ENCODE measurements at regions not wholly inside any gene's neighbourhood (a gene's known extent, or its start where the extent isn't known, plus 50 kb on each side); places are given as distances from the start of the nearest gene placed in this dataset.

DNA sequence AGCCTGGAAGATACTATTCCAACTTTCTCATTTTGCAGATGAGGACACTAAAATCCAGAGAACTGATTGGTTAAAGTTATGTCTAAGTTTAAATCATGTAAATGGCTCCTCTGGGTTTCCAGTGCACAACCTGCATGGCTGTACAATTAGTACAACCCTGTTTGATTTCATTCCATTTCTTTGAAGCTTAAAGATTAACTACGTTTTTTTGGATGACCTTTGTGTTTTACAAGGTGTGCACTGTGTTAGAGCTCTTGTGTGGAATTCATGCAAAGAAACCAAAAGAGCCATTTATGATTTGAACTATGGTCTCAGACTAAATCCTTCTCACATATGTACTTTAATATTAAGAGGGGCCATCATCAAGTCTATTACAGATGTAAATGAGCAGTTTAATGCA, 149.5 kb downstream of the TMEM168 start:
- H2AFZ ChIP-seq (ENCODE audit: low read depth, low read length, poor library complexity, severe bottlenecking), result no peak overlapping the region
- no peaks in the 10 kb centered on the region for H4K20me1 ChIP-seq (ENCODE audit: insufficient read depth)
- H3K4me3 ChIP-seq (replicated peaks in 1 of 2; ENCODE audit: low read depth in 1 of 2, low read length in 2 of 2), result no peak overlapping the region
- TF ChIP-seq, protein P1, sequence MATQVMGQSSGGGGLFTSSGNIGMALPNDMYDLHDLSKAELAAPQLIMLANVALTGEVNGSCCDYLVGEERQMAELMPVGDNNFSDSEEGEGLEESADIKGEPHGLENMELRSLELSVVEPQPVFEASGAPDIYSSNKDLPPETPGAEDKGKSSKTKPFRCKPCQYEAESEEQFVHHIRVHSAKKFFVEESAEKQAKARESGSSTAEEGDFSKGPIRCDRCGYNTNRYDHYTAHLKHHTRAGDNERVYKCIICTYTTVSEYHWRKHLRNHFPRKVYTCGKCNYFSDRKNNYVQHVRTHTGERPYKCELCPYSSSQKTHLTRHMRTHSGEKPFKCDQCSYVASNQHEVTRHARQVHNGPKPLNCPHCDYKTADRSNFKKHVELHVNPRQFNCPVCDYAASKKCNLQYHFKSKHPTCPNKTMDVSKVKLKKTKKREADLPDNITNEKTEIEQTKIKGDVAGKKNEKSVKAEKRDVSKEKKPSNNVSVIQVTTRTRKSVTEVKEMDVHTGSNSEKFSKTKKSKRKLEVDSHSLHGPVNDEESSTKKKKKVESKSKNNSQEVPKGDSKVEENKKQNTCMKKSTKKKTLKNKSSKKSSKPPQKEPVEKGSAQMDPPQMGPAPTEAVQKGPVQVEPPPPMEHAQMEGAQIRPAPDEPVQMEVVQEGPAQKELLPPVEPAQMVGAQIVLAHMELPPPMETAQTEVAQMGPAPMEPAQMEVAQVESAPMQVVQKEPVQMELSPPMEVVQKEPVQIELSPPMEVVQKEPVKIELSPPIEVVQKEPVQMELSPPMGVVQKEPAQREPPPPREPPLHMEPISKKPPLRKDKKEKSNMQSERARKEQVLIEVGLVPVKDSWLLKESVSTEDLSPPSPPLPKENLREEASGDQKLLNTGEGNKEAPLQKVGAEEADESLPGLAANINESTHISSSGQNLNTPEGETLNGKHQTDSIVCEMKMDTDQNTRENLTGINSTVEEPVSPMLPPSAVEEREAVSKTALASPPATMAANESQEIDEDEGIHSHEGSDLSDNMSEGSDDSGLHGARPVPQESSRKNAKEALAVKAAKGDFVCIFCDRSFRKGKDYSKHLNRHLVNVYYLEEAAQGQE (IDR thresholded peaks at IDR 0.05; ENCODE audit: low read depth), result no peak
- TF ChIP-seq CBX3 (IDR thresholded peaks at IDR 0.05; ENCODE audit: low read depth) (no peak), CEBPB (IDR thresholded peaks at IDR 0.05; ENCODE audit: low read depth) (no peak), RAD21 (IDR thresholded peaks at IDR 0.05; ENCODE audit: low read depth) (no peak), ZNF274 (IDR thresholded peaks at IDR 0.05; ENCODE audit: low read depth, low read length) (no peak), TCF7L2 (IDR thresholded peaks at IDR 0.05; ENCODE audit: borderline replicate concordance, extremely low read depth, insufficient read depth, insufficient read length) (no peak), POLR2AphosphoS5 (IDR thresholded peaks at IDR 0.05; ENCODE audit: low read depth, low read length) (no peak), EZH2 (IDR thresholded peaks at IDR 0.05) (no peak), SIN3A (IDR thresholded peaks at IDR 0.05; ENCODE audit: low read depth) (no peak), ATF3 (IDR thresholded peaks at IDR 0.05) (no peak), YY1 (IDR thresholded peaks at IDR 0.05; ENCODE audit: extremely low read depth, insufficient replicate concordance, low read depth, low read length) (no peak), POLR2A (IDR thresholded peaks at IDR 0.05; ENCODE audit: borderline replicate concordance, extremely low read depth, insufficient read depth, insufficient read length) (no peak), FOSL1 (IDR thresholded peaks at IDR 0.05; ENCODE audit: low read depth) (no peak), ZBTB33 (IDR thresholded peaks at IDR 0.05; ENCODE audit: extremely low read depth, insufficient replicate concordance, low read length) (no peak), JUND (IDR thresholded peaks at IDR 0.05) (no peak), SP1 (IDR thresholded peaks at IDR 0.05; ENCODE audit: low read depth) (no peak)
- TF ChIP-seq, protein P2, sequence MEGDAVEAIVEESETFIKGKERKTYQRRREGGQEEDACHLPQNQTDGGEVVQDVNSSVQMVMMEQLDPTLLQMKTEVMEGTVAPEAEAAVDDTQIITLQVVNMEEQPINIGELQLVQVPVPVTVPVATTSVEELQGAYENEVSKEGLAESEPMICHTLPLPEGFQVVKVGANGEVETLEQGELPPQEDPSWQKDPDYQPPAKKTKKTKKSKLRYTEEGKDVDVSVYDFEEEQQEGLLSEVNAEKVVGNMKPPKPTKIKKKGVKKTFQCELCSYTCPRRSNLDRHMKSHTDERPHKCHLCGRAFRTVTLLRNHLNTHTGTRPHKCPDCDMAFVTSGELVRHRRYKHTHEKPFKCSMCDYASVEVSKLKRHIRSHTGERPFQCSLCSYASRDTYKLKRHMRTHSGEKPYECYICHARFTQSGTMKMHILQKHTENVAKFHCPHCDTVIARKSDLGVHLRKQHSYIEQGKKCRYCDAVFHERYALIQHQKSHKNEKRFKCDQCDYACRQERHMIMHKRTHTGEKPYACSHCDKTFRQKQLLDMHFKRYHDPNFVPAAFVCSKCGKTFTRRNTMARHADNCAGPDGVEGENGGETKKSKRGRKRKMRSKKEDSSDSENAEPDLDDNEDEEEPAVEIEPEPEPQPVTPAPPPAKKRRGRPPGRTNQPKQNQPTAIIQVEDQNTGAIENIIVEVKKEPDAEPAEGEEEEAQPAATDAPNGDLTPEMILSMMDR (IDR thresholded peaks at IDR 0.05 in 2 of 3, conservative IDR thresholded peaks at IDR 0.05 in 1 of 3; ENCODE audit: borderline replicate concordance in 1 of 3, insufficient read depth in 1 of 3, low read depth in 2 of 3, low read length in 2 of 3), result no peak
- no peak overlapping the region for H3K27ac ChIP-seq (ENCODE audit: low read depth, low read length)
- CTCF ChIA-PET, result no interaction called here
- no peak for DNase-seq (ENCODE audit: low read depth, low spot score)
- no peaks in the 10 kb centered on the region for H3K9me3 ChIP-seq (ENCODE audit: control insufficient read depth in 1 of 2, insufficient read depth in 1 of 2, low read depth in 1 of 2, low read length in 2 of 2)
- no peak overlapping the region for H3K9ac ChIP-seq (ENCODE audit: low read length)
- H3K4me1 ChIP-seq (ENCODE audit: control insufficient read depth in 1 of 2, insufficient read depth in 2 of 2, low read length in 2 of 2), result no peaks in the 10 kb centered on the region
- BruUV-seq (replicated peaks), result no TSS peak
- POLR2A ChIA-PET, result no interaction called here
- H3K4me2 ChIP-seq (ENCODE audit: low read length), result no peak overlapping the region
- RAD21 ChIA-PET (ENCODE audit: low non-redundant PET in 1 of 2, low total read pairs in 2 of 2, uncharacterized antibody in 2 of 2, unreplicated experiment in 2 of 2), result no interaction called here
- no peaks in the 10 kb centered on the region for H3K36me3 ChIP-seq (ENCODE audit: control insufficient read depth in 1 of 2, insufficient read depth in 2 of 2, low read length in 2 of 2)
- no peaks in the 10 kb centered on the region for H3K27me3 ChIP-seq (ENCODE audit: insufficient read depth, low read length)
- no peaks in the 10 kb centered on the region for H3K79me2 ChIP-seq (ENCODE audit: insufficient read depth, low read length)
- intact Hi-C loops (cut with micrococcal nuclease), result no loop called here
- no peaks in the 10 kb centered on the region for H3K9me2 ChIP-seq (ENCODE audit: insufficient read depth)
- no peak for ATAC-seq
